ENCODE measurements at regions not wholly inside any gene's neighbourhood (a gene's known extent, or its start where the extent isn't known, plus 50 kb on each side); places are given as distances from the start of the nearest gene placed in this dataset.

DNA sequence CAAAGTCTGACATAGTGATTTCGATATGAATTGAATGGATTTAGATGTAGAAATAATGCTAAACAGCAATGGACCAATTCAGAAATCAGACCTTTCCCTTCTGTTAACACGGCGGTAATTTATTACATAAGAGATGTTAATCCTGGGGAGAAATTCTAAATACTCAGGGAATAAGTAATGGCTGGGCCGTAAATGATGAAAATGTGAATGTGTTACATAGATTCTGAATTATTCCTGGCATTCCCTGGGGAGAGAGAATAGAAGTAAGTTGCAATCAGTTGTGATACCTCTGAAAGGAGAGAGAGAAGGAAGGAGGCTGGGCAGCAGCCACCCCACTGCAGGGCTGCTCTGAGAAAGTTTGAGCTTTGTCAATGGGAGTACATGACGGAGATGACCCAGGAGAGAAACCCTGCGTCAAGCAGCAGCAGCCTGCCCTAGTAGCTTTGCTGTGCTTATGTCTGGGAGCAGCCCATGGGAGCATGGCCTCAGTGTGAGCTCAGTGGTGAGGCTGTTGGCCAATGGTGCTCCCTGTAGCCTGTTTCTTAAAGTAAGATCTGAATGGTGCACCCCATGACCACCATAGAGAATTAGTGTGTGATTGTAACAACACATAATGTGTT is 420.1 kb downstream of the MTRR start:
- intact Hi-C loops (cut with DNase I): no loop called here
- Histone ChIP-seq H3K27me3 (no peaks in the 10 kb centered on the region), H3K9me3 (no peaks in the 10 kb centered on the region), H3K4me3 (no peak overlapping the region), H3K27ac (no peak overlapping the region), H3K36me3 (no peaks in the 10 kb centered on the region), H3K4me1 (no peaks in the 10 kb centered on the region)
- DNase-seq (no peak), ATAC-seq (no peak)
- TF ChIP-seq, protein P1, sequence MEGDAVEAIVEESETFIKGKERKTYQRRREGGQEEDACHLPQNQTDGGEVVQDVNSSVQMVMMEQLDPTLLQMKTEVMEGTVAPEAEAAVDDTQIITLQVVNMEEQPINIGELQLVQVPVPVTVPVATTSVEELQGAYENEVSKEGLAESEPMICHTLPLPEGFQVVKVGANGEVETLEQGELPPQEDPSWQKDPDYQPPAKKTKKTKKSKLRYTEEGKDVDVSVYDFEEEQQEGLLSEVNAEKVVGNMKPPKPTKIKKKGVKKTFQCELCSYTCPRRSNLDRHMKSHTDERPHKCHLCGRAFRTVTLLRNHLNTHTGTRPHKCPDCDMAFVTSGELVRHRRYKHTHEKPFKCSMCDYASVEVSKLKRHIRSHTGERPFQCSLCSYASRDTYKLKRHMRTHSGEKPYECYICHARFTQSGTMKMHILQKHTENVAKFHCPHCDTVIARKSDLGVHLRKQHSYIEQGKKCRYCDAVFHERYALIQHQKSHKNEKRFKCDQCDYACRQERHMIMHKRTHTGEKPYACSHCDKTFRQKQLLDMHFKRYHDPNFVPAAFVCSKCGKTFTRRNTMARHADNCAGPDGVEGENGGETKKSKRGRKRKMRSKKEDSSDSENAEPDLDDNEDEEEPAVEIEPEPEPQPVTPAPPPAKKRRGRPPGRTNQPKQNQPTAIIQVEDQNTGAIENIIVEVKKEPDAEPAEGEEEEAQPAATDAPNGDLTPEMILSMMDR (IDR thresholded peaks at IDR 0.05): no peak

DNA sequence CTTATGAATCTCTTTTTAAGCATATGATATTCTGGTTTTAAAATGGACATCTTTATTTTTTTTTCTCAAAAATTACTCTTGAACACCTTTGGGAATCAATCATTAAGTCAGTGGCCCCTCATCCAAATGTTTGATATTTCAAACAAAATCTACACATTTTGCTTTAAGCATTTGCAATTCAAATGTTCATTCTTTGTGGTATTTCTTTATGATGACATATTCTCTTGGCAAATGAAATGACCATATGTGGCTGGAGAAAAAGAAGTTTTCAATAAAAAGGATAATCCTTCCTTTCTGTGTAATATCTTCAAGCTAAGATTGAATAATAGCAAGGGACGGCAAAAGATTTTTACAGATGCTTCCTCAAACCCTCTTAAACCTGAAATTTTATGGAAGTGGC is 420.8 kb downstream of the MTRR start:
- Histone ChIP-seq H3K27ac (no peak overlapping the region), H3K27me3 (no peaks in the 10 kb centered on the region), H3K36me3 (no peaks in the 10 kb centered on the region), H3K4me1 (no peaks in the 10 kb centered on the region), H3K4me3 (no peak overlapping the region), H3K9me3 (no peaks in the 10 kb centered on the region)
- ATAC-seq (no peak), DNase-seq (no peak)
- intact Hi-C loops (cut with DNase I): no loop called here
- TF ChIP-seq, protein P1 (IDR thresholded peaks at IDR 0.05): no peak

DNA sequence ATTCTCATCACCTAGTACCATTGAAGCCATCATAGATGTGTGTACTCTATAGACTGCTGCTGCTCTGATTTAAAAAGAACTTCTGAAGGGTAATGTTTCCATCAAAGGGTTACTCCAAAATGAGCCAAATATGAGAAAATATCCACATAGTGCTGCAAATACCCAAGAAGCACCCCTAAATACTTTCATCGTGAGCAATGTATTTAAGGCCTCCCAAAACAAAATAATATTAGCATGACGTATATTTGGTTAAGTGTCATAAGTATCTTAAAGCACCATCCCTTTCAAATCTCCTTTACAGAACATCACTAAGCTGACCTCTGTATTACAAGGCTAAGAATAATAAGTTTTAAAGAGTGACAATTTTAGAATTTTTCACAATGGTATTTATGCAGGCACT is 421.8 kb downstream of the MTRR start:
- Histone ChIP-seq H3K27ac (no peak overlapping the region), H3K9me3 (no peaks in the 10 kb centered on the region), H3K27me3 (no peaks in the 10 kb centered on the region), H3K36me3 (no peaks in the 10 kb centered on the region), H3K4me1 (no peaks in the 10 kb centered on the region), H3K4me3 (no peak overlapping the region)
- TF ChIP-seq, protein P1 (IDR thresholded peaks at IDR 0.05): no peak
- intact Hi-C loops (cut with DNase I): no loop called here
- DNase-seq (no peak), ATAC-seq (no peak)

DNA sequence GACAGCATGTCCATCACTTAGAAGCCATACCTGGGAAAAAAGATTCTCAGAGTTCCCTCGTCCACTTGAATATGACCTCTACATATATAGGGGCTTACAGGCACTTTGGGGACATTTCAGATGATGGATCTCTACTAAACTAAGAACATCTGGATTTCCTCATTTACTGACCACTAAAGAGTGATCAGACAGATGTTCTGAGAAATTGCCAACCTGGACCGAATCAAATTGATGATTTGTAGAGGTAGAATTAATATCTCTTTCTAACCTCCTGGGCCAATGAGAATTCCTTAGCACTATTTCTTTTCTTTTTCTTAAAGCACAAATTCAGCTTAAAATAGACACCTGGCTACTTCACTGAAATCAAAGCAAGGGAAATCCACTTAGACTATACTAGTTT is 422.7 kb downstream of the MTRR start:
- intact Hi-C loops (cut with DNase I): no loop called here
- no peak overlapping the region for H3K27ac ChIP-seq
- no peak overlapping the region for H3K4me3 ChIP-seq
- TF ChIP-seq, protein P1 (IDR thresholded peaks at IDR 0.05): no peak
- no peaks in the 10 kb centered on the region for H3K9me3 ChIP-seq
- no peaks in the 10 kb centered on the region for H3K27me3 ChIP-seq
- no peaks in the 10 kb centered on the region for H3K36me3 ChIP-seq
- ATAC-seq: no peak
- DNase-seq: no peak
- no peaks in the 10 kb centered on the region for H3K4me1 ChIP-seq

DNA sequence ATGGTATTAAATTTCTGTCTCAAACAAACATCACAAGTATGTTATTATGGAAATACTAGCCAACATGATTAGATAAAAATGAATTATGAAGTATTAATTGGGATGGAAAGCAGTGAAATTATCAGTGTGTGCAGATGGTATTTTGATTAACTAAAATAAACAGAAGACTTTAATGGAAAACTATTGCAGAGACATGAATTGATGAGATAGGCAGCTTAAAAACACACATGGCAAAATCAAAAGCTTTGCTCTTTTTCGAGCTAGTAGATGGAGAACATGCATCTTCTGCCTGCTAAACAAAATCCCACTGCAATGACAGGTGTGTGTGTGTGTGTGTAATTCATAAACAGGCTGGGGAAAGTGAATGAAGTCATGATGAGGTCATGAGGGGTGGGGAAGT is 426.2 kb downstream of the MTRR start:
- TF ChIP-seq, protein P1 (IDR thresholded peaks at IDR 0.05): no peak
- no peaks in the 10 kb centered on the region for H3K9me3 ChIP-seq

DNA sequence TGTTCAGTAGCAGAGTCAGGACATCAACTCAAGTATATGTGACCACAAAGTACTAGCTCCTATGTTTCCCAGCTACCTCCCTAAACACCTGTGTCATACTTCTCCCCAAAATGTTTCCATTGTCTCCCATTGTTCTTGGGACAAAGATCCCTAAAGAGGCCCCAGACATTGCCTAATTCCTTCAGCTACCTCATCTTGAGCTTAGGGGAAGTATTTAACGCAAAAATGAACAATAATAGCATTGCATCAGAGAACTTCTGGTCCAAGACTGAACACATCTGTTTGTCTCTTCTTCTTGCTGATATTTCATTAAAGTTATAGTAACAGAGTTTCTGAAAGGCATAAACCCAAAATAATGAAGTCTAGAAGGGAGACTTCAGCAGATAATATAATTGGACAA is 430.8 kb downstream of the MTRR start:
- TF ChIP-seq, protein P1 (IDR thresholded peaks at IDR 0.05): no peak
- no peak for ATAC-seq
- Histone ChIP-seq H3K4me3 (no peak overlapping the region), H3K27ac (no peak overlapping the region), H3K4me1 (no peaks in the 10 kb centered on the region), H3K27me3 (no peaks in the 10 kb centered on the region), H3K9me3 (no peaks in the 10 kb centered on the region), H3K36me3 (no peaks in the 10 kb centered on the region)
- intact Hi-C loops (cut with DNase I): no loop called here
- no peak for DNase-seq

More for the DNA sequence above, 426.2 kb downstream of the MTRR start:
- Histone ChIP-seq H3K36me3 (no peaks in the 10 kb centered on the region), H3K4me3 (no peak overlapping the region), H3K4me1 (no peaks in the 10 kb centered on the region), H3K27me3 (no peaks in the 10 kb centered on the region), H3K27ac (no peak overlapping the region)
- DNase-seq (no peak), ATAC-seq (no peak)
- intact Hi-C loops (cut with DNase I): no loop called here
